Osteoblast (primary cell): ENCODE measurements at regions not wholly inside any gene's neighbourhood (a gene's known extent, or its start where the extent isn't known, plus 50 kb on each side); places are given as distances from the start of the nearest gene placed in this dataset.
A peak's percentile ranks its signal among the peaks of the same experiment; 100 is the strongest.

ENCODE experiments used
- DNase-seq: peaks from one replicate; pipeline ENCODE4 v3.0.0; 2011; ENCODE audit warnings: low spot score, mixed read lengths; ENCODE audit not compliant: insufficient read length; ENCODE audit errors: missing footprints
- H2AFZ ChIP-seq: 2 replicates; pipeline ENCODE4 v1.6.0; 2011; ENCODE audit warnings: mild to moderate bottlenecking, low read length
- H3K27ac ChIP-seq: 2 replicates; pipeline ENCODE4 v1.5.1; 2011; ENCODE audit warnings: mild to moderate bottlenecking, low read depth, low read length, moderate library complexity
- H3K27me3 ChIP-seq: 2 replicates; pipeline ENCODE4 v1.6.0; 2012; ENCODE audit warnings: mild to moderate bottlenecking, control low read depth, inconsistent platforms, low read length, moderate library complexity; ENCODE audit not compliant: insufficient read depth
- H3K36me3 ChIP-seq: 2 replicates; pipeline ENCODE4 v1.5.1; 2011; ENCODE audit warnings: mild to moderate bottlenecking, low read length, control low read depth, moderate library complexity; ENCODE audit not compliant: insufficient read depth
- H3K4me1 ChIP-seq: 2 replicates; pipeline ENCODE4 v1.5.1; 2011; ENCODE audit warnings: mild to moderate bottlenecking, low read length, control low read depth, moderate library complexity; ENCODE audit not compliant: insufficient read depth
- H3K4me2 ChIP-seq: 2 replicates; pipeline ENCODE4 v1.6.0; 2011; ENCODE audit warnings: mild to moderate bottlenecking, low read length; ENCODE audit not compliant: insufficient read depth
- H3K4me3 ChIP-seq: fragments of 200-600 bp; sonication (generic); 3 replicates; pipeline ENCODE4 v1.5.1; 2012; ENCODE audit warnings: mild to moderate bottlenecking, low read length, inconsistent platforms; ENCODE audit not compliant: insufficient read depth
- H3K79me2 ChIP-seq: 2 replicates; pipeline ENCODE4 v1.6.0; 2012; ENCODE audit warnings: mild to moderate bottlenecking, low read length, control low read depth, inconsistent platforms; ENCODE audit not compliant: insufficient read depth
- H3K9me3 ChIP-seq: 2 replicates; pipeline ENCODE4 v1.5.1; 2011; ENCODE audit warnings: low read depth, low read length, control low read depth
- H4K20me1 ChIP-seq: 2 replicates; pipeline ENCODE4 v1.6.0; 2012; ENCODE audit warnings: mild to moderate bottlenecking, low read length, control low read depth; ENCODE audit not compliant: insufficient read depth
- TF ChIP-seq, protein P1 (sequence below): IDR thresholded peaks from 2 replicates; pipeline ENCODE4 v1.5.1; 2011; ENCODE audit warnings: mild to moderate bottlenecking, low read depth, low read length, moderate library complexity; ENCODE audit errors: extremely low read depth

DNA sequence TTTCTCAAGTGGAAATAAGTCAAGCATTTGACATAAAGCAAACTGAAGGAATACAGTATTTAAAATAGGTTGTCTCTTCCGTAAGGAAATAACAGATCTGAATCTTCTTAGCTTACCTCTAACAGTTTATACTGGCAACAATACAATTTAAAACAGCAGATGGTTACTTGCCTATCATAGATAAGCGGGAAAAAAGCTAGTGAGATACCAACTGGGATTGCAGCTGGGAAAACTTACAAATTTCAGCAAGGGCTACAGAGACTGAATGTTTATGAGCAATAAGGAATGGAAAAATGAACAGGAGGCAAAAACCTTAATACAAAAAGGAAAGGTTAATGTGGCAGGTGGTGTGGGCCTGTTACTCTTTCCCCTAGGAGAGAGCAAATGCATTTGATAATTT, 220.0 kb downstream of the RASSF9 start:
- Histone ChIP-seq H3K4me2 (no peak overlapping the region), H3K79me2 (no peaks in the 10 kb centered on the region), H3K27ac (no peak overlapping the region), H3K4me1 (no peaks in the 10 kb centered on the region), H3K36me3 (no peaks in the 10 kb centered on the region), H3K4me3 (no peak overlapping the region), H4K20me1 (no peaks in the 10 kb centered on the region), H2AFZ (no peak overlapping the region), H3K9me3 (no peaks in the 10 kb centered on the region), H3K27me3 (no peaks in the 10 kb centered on the region)
- no peak for DNase-seq
- TF ChIP-seq, protein P1, sequence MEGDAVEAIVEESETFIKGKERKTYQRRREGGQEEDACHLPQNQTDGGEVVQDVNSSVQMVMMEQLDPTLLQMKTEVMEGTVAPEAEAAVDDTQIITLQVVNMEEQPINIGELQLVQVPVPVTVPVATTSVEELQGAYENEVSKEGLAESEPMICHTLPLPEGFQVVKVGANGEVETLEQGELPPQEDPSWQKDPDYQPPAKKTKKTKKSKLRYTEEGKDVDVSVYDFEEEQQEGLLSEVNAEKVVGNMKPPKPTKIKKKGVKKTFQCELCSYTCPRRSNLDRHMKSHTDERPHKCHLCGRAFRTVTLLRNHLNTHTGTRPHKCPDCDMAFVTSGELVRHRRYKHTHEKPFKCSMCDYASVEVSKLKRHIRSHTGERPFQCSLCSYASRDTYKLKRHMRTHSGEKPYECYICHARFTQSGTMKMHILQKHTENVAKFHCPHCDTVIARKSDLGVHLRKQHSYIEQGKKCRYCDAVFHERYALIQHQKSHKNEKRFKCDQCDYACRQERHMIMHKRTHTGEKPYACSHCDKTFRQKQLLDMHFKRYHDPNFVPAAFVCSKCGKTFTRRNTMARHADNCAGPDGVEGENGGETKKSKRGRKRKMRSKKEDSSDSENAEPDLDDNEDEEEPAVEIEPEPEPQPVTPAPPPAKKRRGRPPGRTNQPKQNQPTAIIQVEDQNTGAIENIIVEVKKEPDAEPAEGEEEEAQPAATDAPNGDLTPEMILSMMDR, result no peak

- Histone ChIP-seq H4K20me1 (no peaks in the 10 kb centered on the region), H3K36me3 (no peaks in the 10 kb centered on the region), H2AFZ (peak overlapping the region; percentile 8), H3K9me3 (no peaks in the 10 kb centered on the region), H3K4me2 (no peak overlapping the region), H3K79me2 (no peaks in the 10 kb centered on the region), H3K27me3 (no peaks in the 10 kb centered on the region), H3K4me3 (no peak overlapping the region), H3K4me1 (no peaks in the 10 kb centered on the region), H3K27ac (no peak overlapping the region)
- TF ChIP-seq, protein P1, result no peak
- no peak for DNase-seq
Observed at GRCh38 chr12:85617307-85618091, 218.7 kb downstream of the RASSF9 start.

GRCh38 chr12:85621041-85621440, 215.2 kb downstream of the RASSF9 start:
- Histone ChIP-seq H3K4me1 (peaks cover 5% of the 10 kb centered on the region), H3K36me3 (no peaks in the 10 kb centered on the region), H3K4me3 (no peak overlapping the region), H3K4me2 (no peak overlapping the region), H4K20me1 (no peaks in the 10 kb centered on the region), H3K27me3 (no peaks in the 10 kb centered on the region), H3K27ac (no peak overlapping the region), H3K9me3 (no peaks in the 10 kb centered on the region), H2AFZ (no peak overlapping the region), H3K79me2 (no peaks in the 10 kb centered on the region)
- TF ChIP-seq, protein P1, result no peak
- DNase-seq, result no peak

GRCh38 chr12:85623763-85624162, 212.4 kb downstream of the RASSF9 start:
- Histone ChIP-seq H4K20me1 (no peaks in the 10 kb centered on the region), H3K9me3 (no peaks in the 10 kb centered on the region), H3K4me2 (no peak overlapping the region), H3K36me3 (no peaks in the 10 kb centered on the region), H3K27ac (no peak overlapping the region), H3K79me2 (no peaks in the 10 kb centered on the region), H3K4me3 (no peak overlapping the region), H2AFZ (no peak overlapping the region), H3K4me1 (peaks cover 25% of the 10 kb centered on the region), H3K27me3 (no peaks in the 10 kb centered on the region)
- DNase-seq, result no peak
- TF ChIP-seq, protein P1, result no peak
